ENCODE measurements at regions not wholly inside any gene's neighbourhood (a gene's known extent, or its start where the extent isn't known, plus 50 kb on each side); places are given as distances from the start of the nearest gene placed in this dataset.

- CTCF ChIA-PET (ENCODE audit: low intra/inter-chr PET ratio): no interaction called here
- H3K79me2 ChIP-seq (ENCODE audit: control insufficient read depth, insufficient read depth, low read length): no peaks in the 10 kb centered on the region
- no peaks in the 10 kb centered on the region for H3K9me1 ChIP-seq (ENCODE audit: control insufficient read depth, insufficient read depth, low read length)
- no peak overlapping the region for H3K9ac ChIP-seq (ENCODE audit: insufficient read depth in 1 of 2, low read depth in 2 of 2, low read length in 2 of 2)
- DNase-seq (ENCODE audit: extremely low read depth in 1 of 4, low spot score in 3 of 4) (no peak), FAIRE-seq (no peak), ATAC-seq (no peak)
- no peaks in the 10 kb centered on the region for H4K20me1 ChIP-seq (replicated peaks; ENCODE audit: control insufficient read depth, insufficient read depth, low read length)
- peaks cover 0 to 3% of the 10 kb centered on the region in 2 experiments; a peak in 2 of 5 replicates for H3K4me1 ChIP-seq (replicated peaks in 1 of 2; ENCODE audit: control insufficient read depth in 2 of 2, insufficient read depth in 2 of 2, low read length in 2 of 2)
- no peaks in the 10 kb centered on the region for H3K27me3 ChIP-seq (ENCODE audit: control insufficient read depth in 2 of 2, insufficient read depth in 2 of 2, low read length in 2 of 2)
- no peak overlapping the region for H3K4me3 ChIP-seq
- no TSS peak for BruUV-seq (replicated peaks)
- no peak overlapping the region for H3K4me2 ChIP-seq (ENCODE audit: insufficient read depth, low read length)
- intact Hi-C loops (cut with micrococcal nuclease): loop anchor here (5.0 kb wide), 1 partner anchor 198 kb away; no protein-coding TSS in a partner anchor
- in situ Hi-C loops (cut with MboI): no loop called here
- no peaks in the 10 kb centered on the region for H3K36me3 ChIP-seq (ENCODE audit: control insufficient read depth, insufficient read depth, low read length)
- H2AFZ ChIP-seq (ENCODE audit: low read depth, low read length): no peak overlapping the region
- POLR2A ChIA-PET: interaction anchor here (0.7 to 2.5 kb wide), 2 partner anchors 16 to 1155 kb away, joined by 4 to 8 read pairs; no protein-coding TSS in a partner anchor
- H3K27ac ChIP-seq (ENCODE audit: extremely low read depth, low read depth, low read length): no peak overlapping the region
- H3K9me3 ChIP-seq (replicated peaks; ENCODE audit: control insufficient read depth, insufficient read depth, low read depth, low read length): no peaks in the 10 kb centered on the region
- 40% methylated on average over 3 of the region's 3 CpGs for WGBS (ENCODE audit: insufficient coverage, low coverage, missing lambda C conversion rate)
- TF ChIP-seq CHD2 (IDR thresholded peaks at IDR 0.05; ENCODE audit: low read depth, low read length): no peak
Measured at GRCh38 chr2:48219234-48219554, 95.3 kb upstream of the FOXN2 start.

- Histone ChIP-seq H2AFZ (ENCODE audit: low read depth, low read length) (no peak overlapping the region), H3K4me2 (ENCODE audit: insufficient read depth, low read length) (no peak overlapping the region; the same call in 1 of the 2 replicates), H3K4me1 (replicated peaks in 1 of 2; ENCODE audit: control insufficient read depth in 2 of 2, insufficient read depth in 2 of 2, low read length in 2 of 2) (peaks cover 0 to 3% of the 10 kb centered on the region in 2 experiments; a peak in 2 of 5 replicates), H3K27ac (ENCODE audit: extremely low read depth, low read depth, low read length) (no peak overlapping the region), H3K4me3 (no peak overlapping the region), H3K9ac (ENCODE audit: insufficient read depth in 1 of 2, low read depth in 2 of 2, low read length in 2 of 2) (no peak overlapping the region), H4K20me1 (replicated peaks; ENCODE audit: control insufficient read depth, insufficient read depth, low read length) (no peaks in the 10 kb centered on the region), H3K9me1 (ENCODE audit: control insufficient read depth, insufficient read depth, low read length) (no peaks in the 10 kb centered on the region), H3K79me2 (ENCODE audit: control insufficient read depth, insufficient read depth, low read length) (no peaks in the 10 kb centered on the region), H3K9me3 (replicated peaks; ENCODE audit: control insufficient read depth, insufficient read depth, low read depth, low read length) (no peaks in the 10 kb centered on the region), H3K36me3 (ENCODE audit: control insufficient read depth, insufficient read depth, low read length) (no peaks in the 10 kb centered on the region), H3K27me3 (ENCODE audit: control insufficient read depth in 2 of 2, insufficient read depth in 2 of 2, low read length in 2 of 2) (no peaks in the 10 kb centered on the region)
- CTCF ChIA-PET (ENCODE audit: low intra/inter-chr PET ratio): no interaction called here
- DNase-seq (ENCODE audit: extremely low read depth in 1 of 4, low spot score in 3 of 4) (peak in 1 of 4 experiments; percentile 23), FAIRE-seq (no peak), ATAC-seq (peak; percentile 37; the same call in 1 of the 3 replicates)
- in situ Hi-C loops (cut with MboI) (no loop called here), intact Hi-C loops (cut with micrococcal nuclease) (loop anchor here (5.0 kb wide), 1 partner anchor 198 kb away; no protein-coding TSS in a partner anchor)
- no TSS peak for BruUV-seq (replicated peaks)
- POLR2A ChIA-PET: interaction anchor here (0.7 to 2.5 kb wide), 3 partner anchors 12 to 1155 kb away, joined by 3 to 8 read pairs (median 4); no protein-coding TSS in a partner anchor
- 35% methylated on average over 1 of the region's 1 CpG for WGBS (ENCODE audit: insufficient coverage, low coverage, missing lambda C conversion rate)
- TF ChIP-seq HMBOX1 (IDR thresholded peaks at IDR 0.05): peak; percentile 23; the same call in 1 of the 2 replicates
- no peak for TF ChIP-seq MXD1 (CRISPR knock-in tag; IDR thresholded peaks at IDR 0.05; ENCODE audit: borderline replicate concordance, poor library complexity, severe bottlenecking)
- TF ChIP-seq, protein P1, sequence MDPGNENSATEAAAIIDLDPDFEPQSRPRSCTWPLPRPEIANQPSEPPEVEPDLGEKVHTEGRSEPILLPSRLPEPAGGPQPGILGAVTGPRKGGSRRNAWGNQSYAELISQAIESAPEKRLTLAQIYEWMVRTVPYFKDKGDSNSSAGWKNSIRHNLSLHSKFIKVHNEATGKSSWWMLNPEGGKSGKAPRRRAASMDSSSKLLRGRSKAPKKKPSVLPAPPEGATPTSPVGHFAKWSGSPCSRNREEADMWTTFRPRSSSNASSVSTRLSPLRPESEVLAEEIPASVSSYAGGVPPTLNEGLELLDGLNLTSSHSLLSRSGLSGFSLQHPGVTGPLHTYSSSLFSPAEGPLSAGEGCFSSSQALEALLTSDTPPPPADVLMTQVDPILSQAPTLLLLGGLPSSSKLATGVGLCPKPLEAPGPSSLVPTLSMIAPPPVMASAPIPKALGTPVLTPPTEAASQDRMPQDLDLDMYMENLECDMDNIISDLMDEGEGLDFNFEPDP (CRISPR knock-in tag; IDR thresholded peaks at IDR 0.05): no peak
- 0 out of 4 replicates have a peak, but pooled peaks of 1 of the 2 experiments have one; percentile 15 for TF ChIP-seq KDM1A (IDR thresholded peaks at IDR 0.05)
Measured at GRCh38 chr2:48219555-48220436, 94.7 kb upstream of the FOXN2 start.

Data from K562 (cell line).